ENCODE measurements at regions not wholly inside any gene's neighbourhood (a gene's known extent, or its start where the extent isn't known, plus 50 kb on each side); places are given as distances from the start of the nearest gene placed in this dataset.

DNA sequence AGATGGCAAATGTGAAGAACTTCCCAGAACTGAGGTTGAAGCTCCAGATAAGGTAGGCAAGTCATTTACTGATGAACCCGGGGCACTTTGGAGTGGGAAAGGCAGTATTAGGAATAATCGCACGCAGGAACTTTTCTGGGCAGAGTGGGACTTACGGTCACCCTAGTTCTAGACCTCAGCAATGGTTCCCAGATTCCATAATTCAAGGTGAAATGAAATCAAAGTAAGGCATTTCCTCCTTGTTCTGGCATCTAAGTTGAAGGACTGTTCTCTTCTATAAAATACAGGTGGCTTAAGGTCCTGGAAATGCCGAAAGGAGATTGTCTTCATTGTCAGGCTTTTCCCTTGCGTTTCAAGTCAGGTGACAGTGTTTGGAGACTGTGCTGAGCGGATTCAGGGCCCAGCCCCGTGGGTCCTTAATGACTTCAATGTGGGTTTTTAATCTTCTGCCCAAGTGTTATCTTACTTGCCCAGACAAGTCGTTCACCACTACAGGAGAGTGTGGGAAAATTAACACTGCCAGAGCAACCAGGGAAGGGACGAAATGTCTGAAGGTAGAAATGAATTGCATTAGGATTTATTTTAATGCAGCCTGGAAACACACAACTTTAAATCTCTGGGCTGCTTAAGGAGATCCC, 52.1 kb upstream of the STOX2 start:
- no peak for DNase-seq (ENCODE audit: low spot score)
- TF ChIP-seq, protein P1, sequence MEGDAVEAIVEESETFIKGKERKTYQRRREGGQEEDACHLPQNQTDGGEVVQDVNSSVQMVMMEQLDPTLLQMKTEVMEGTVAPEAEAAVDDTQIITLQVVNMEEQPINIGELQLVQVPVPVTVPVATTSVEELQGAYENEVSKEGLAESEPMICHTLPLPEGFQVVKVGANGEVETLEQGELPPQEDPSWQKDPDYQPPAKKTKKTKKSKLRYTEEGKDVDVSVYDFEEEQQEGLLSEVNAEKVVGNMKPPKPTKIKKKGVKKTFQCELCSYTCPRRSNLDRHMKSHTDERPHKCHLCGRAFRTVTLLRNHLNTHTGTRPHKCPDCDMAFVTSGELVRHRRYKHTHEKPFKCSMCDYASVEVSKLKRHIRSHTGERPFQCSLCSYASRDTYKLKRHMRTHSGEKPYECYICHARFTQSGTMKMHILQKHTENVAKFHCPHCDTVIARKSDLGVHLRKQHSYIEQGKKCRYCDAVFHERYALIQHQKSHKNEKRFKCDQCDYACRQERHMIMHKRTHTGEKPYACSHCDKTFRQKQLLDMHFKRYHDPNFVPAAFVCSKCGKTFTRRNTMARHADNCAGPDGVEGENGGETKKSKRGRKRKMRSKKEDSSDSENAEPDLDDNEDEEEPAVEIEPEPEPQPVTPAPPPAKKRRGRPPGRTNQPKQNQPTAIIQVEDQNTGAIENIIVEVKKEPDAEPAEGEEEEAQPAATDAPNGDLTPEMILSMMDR (IDR thresholded peaks at IDR 0.05; ENCODE audit: extremely low read depth, missing control alignments), result no peak

DNA sequence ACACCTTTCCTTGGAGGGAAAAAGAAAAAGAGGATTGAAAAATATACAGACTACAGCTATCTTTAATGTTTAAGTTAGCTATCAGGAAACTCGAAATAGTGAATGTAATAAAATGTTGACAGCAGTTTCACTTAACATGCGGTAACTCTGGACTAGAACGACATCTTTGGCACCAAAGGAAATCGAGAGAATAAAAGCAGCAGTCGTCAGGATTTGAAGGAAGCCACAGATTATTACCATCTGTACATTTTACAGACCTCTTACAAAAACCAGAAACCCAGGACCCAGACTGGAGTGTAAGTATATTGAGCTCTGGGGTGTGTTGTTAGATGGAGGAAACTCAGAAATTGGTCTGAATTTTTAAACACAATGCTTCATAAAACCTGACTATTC, 51.6 kb upstream of the STOX2 start:
- TF ChIP-seq, protein P1 (IDR thresholded peaks at IDR 0.05; ENCODE audit: extremely low read depth, missing control alignments), result no peak
- DNase-seq (ENCODE audit: low spot score), result no peak
